HL-60 (cell line): ENCODE measurements at regions not wholly inside any gene's neighbourhood (a gene's known extent, or its start where the extent isn't known, plus 50 kb on each side); places are given as distances from the start of the nearest gene placed in this dataset.

Experiments used
- GABPA ChIP-seq: IDR thresholded peaks from 2 replicates; pipeline ENCODE4 v1.6.1; 2012; ENCODE audit warnings: low read depth
- POLR2AphosphoS5 ChIP-seq: IDR thresholded peaks from 2 replicates; pipeline ENCODE4 v1.6.1; 2012; ENCODE audit warnings: low read depth
- TF ChIP-seq, protein P1 (sequence below): IDR thresholded peaks from one replicate; pipeline ENCODE4 v1.5.1; 2011; ENCODE audit warnings: low read length, control low read depth, inconsistent platforms; ENCODE audit not compliant: insufficient read depth
- TF ChIP-seq, protein P2 (sequence below): IDR thresholded peaks from 2 replicates; pipeline ENCODE4 v1.6.1; 2012; ENCODE audit warnings: low read depth; ENCODE audit not compliant: insufficient replicate concordance

DNA sequence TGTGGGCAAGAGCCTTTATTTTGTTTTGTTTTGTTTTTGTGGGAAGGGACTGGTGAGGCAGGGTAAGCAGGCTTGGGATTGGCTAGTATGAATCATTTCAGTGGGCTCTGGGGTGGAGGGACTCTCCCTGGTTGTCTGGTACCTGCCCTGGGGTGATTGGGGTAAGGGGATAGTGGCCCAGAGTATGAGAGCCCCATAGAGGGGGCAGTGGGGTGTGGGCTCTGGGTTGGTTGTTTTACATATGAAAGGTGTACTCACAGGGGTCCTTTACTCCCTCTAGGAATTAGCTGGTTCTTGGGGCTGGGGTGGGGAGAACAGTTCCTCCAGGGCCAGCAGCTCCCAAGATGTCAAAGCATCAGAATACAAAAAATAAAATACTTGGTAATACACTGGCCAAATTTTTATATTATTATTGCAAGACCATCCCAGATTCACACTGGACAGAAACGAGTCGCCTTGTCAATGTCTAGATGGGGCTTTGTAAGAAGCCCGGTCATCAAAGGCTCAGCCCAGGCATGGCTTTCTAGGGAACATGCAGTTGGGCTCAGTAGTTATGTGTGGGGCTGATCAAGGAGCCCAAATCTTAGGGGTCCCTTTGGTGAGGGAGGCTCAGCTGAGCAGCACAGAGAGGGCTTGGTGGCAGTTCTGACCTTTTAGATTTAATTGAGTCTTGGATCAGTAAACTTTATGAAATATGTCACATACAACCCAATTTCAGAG lies 190.5 kb downstream of the NXNL2 start:
- TF ChIP-seq POLR2AphosphoS5 (no peak), GABPA (no peak)
- TF ChIP-seq, protein P1, sequence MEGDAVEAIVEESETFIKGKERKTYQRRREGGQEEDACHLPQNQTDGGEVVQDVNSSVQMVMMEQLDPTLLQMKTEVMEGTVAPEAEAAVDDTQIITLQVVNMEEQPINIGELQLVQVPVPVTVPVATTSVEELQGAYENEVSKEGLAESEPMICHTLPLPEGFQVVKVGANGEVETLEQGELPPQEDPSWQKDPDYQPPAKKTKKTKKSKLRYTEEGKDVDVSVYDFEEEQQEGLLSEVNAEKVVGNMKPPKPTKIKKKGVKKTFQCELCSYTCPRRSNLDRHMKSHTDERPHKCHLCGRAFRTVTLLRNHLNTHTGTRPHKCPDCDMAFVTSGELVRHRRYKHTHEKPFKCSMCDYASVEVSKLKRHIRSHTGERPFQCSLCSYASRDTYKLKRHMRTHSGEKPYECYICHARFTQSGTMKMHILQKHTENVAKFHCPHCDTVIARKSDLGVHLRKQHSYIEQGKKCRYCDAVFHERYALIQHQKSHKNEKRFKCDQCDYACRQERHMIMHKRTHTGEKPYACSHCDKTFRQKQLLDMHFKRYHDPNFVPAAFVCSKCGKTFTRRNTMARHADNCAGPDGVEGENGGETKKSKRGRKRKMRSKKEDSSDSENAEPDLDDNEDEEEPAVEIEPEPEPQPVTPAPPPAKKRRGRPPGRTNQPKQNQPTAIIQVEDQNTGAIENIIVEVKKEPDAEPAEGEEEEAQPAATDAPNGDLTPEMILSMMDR, result no peak
- TF ChIP-seq, protein P2, sequence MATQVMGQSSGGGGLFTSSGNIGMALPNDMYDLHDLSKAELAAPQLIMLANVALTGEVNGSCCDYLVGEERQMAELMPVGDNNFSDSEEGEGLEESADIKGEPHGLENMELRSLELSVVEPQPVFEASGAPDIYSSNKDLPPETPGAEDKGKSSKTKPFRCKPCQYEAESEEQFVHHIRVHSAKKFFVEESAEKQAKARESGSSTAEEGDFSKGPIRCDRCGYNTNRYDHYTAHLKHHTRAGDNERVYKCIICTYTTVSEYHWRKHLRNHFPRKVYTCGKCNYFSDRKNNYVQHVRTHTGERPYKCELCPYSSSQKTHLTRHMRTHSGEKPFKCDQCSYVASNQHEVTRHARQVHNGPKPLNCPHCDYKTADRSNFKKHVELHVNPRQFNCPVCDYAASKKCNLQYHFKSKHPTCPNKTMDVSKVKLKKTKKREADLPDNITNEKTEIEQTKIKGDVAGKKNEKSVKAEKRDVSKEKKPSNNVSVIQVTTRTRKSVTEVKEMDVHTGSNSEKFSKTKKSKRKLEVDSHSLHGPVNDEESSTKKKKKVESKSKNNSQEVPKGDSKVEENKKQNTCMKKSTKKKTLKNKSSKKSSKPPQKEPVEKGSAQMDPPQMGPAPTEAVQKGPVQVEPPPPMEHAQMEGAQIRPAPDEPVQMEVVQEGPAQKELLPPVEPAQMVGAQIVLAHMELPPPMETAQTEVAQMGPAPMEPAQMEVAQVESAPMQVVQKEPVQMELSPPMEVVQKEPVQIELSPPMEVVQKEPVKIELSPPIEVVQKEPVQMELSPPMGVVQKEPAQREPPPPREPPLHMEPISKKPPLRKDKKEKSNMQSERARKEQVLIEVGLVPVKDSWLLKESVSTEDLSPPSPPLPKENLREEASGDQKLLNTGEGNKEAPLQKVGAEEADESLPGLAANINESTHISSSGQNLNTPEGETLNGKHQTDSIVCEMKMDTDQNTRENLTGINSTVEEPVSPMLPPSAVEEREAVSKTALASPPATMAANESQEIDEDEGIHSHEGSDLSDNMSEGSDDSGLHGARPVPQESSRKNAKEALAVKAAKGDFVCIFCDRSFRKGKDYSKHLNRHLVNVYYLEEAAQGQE, result no peak
